CD14-positive monocyte (primary cell): ENCODE measurements at regions not wholly inside any gene's neighbourhood (a gene's known extent, or its start where the extent isn't known, plus 50 kb on each side); places are given as distances from the start of the nearest gene placed in this dataset. TPM values are rescaled to one million over a fixed set of nuclear protein-coding genes. Genes with fewer than 3 reads are reported as not detected.
"Not testable (repeated sequence)": the region's sequence is repeated elsewhere in the genome, so short reads cannot be mapped to it uniquely, and the experiment has no call there.

ENCODE experiments used
- DNase-seq, 3 donors: peaks; one replicate each; pipeline ENCODE4 v3.0.0-alpha.2; 2011 to 2022
- H2AFZ ChIP-seq: 2 replicates; pipeline ENCODE4 v1.6.0; 2012; ENCODE audit warnings: mild to moderate bottlenecking, low read depth, low read length, inconsistent platforms; ENCODE audit not compliant: insufficient read depth, poor library complexity, severe bottlenecking
- H3K27ac ChIP-seq, 2 donors: 1 replicate in 1 of 2; 2 replicates in 1 of 2; pipeline ENCODE4 v1.5.1; 2012 to 2013; ENCODE audit warnings: low read length in 2 of 2, control low read depth in 1 of 2, inconsistent platforms in 1 of 2, low read depth in 1 of 2, mild to moderate bottlenecking in 1 of 2
- H3K27me3 ChIP-seq, 2 donors: one replicate each; pipeline versions ENCODE4 v1.6.0 to v1.6.1; 2011 to 2013; ENCODE audit warnings: low read length in 2 of 2; ENCODE audit not compliant: control insufficient read depth in 2 of 2, insufficient read depth in 2 of 2
- H3K36me3 ChIP-seq, 2 donors: replicated peaks in 1 of 2; 1 replicate in 1 of 2; 2 replicates in 1 of 2; pipeline versions ENCODE4 v1.5.1 to v1.6.1; 2012 to 2013; ENCODE audit warnings: low read length in 2 of 2, control low read depth in 1 of 2, inconsistent platforms in 1 of 2, mild to moderate bottlenecking in 1 of 2; ENCODE audit not compliant: insufficient read depth in 2 of 2, control insufficient read depth in 1 of 2
- H3K4me1 ChIP-seq, 2 donors: 1 replicate in 1 of 2; 2 replicates in 1 of 2; pipeline versions ENCODE4 v1.5.1 to v1.6.1; 2012 to 2013; ENCODE audit warnings: low read length in 2 of 2, control low read depth in 1 of 2, inconsistent platforms in 1 of 2, mild to moderate bottlenecking in 1 of 2, moderate library complexity in 1 of 2; ENCODE audit not compliant: insufficient read depth in 2 of 2, control insufficient read depth in 1 of 2
- H3K4me2 ChIP-seq: replicated peaks from 2 replicates; pipeline ENCODE3; 2012; ENCODE audit warnings: low read length, moderate library complexity, mild to moderate bottlenecking; ENCODE audit not compliant: poor library complexity, severe bottlenecking; ENCODE audit errors: extremely low read depth
- H3K4me3 ChIP-seq, 3 experiments: fragments of 200-600 bp in 1 of 3; sonication (generic) in 1 of 3; replicated peaks in 1 of 3; 1 replicate in 2 of 3; 2 replicates in 1 of 3; pipeline ENCODE4 v1.5.1; 2011 to 2013; ENCODE audit warnings: low read length in 3 of 3, mild to moderate bottlenecking in 3 of 3, control low read depth in 2 of 3, low read depth in 2 of 3, inconsistent platforms in 1 of 3, moderate library complexity in 1 of 3
- H3K79me2 ChIP-seq: 2 replicates; pipeline ENCODE4 v1.6.0; 2012; ENCODE audit warnings: mild to moderate bottlenecking, control low read depth, inconsistent platforms, low read length, moderate library complexity; ENCODE audit not compliant: insufficient read depth
- H3K9ac ChIP-seq: 2 replicates; pipeline ENCODE4 v1.6.0; 2017; ENCODE audit warnings: low read length, mild to moderate bottlenecking; ENCODE audit not compliant: insufficient read depth, poor library complexity, severe bottlenecking
- H3K9me3 ChIP-seq, 2 donors: replicated peaks in 1 of 2; 1 replicate in 1 of 2; 2 replicates in 1 of 2; pipeline versions ENCODE4 v1.5.1 to v1.6.1; 2012 to 2013; ENCODE audit warnings: low read length in 2 of 2, control low read depth in 1 of 2; ENCODE audit not compliant: control insufficient read depth in 1 of 2, insufficient read depth in 1 of 2
- H4K20me1 ChIP-seq: 2 replicates; pipeline ENCODE4 v1.6.0; 2012; ENCODE audit warnings: mild to moderate bottlenecking, low read length, control low read depth, moderate library complexity; ENCODE audit not compliant: insufficient read depth
- H3K27ac Mint-ChIP-seq, 7 donors: one replicate each; pipeline ENCODE4 v1.8.0; 2020; ENCODE audit warnings: mild to moderate bottlenecking in 7 of 7, mixed read lengths in 7 of 7, moderate library complexity in 6 of 7, inconsistent platforms in 2 of 7
- H3K27me3 Mint-ChIP-seq, 3 donors: one replicate each; pipeline ENCODE4 v1.8.0; 2021 to 2022; ENCODE audit warnings: low read depth in 3 of 3, mild to moderate bottlenecking in 3 of 3, mixed read lengths in 3 of 3, moderate library complexity in 3 of 3, inconsistent platforms in 1 of 3
- H3K36me3 Mint-ChIP-seq, 2 donors: one replicate each; pipeline ENCODE4 v1.8.0; 2020; ENCODE audit warnings: mixed read lengths in 2 of 2, inconsistent platforms in 1 of 2, mild to moderate bottlenecking in 1 of 2
- H3K4me1 Mint-ChIP-seq: one replicate; pipeline ENCODE4 v1.8.0; 2020; ENCODE audit warnings: mild to moderate bottlenecking, mixed read lengths
- H3K4me3 Mint-ChIP-seq, 2 donors: one replicate each; pipeline ENCODE4 v1.8.0; 2020; ENCODE audit warnings: mild to moderate bottlenecking in 2 of 2, mixed read lengths in 2 of 2, moderate library complexity in 1 of 2
- H3K9me3 Mint-ChIP-seq, 7 donors: one replicate each; pipeline ENCODE4 v1.8.0; 2020 to 2022; ENCODE audit warnings: mixed read lengths in 7 of 7, mild to moderate bottlenecking in 6 of 7, moderate library complexity in 6 of 7, inconsistent platforms in 2 of 7
- WGBS: methylation state at CpG from one replicate; pipeline ENCODE4 v1.1.5; 2013; ENCODE audit warnings: missing lambda C conversion rate; ENCODE audit not compliant: insufficient coverage; 5-methylcytosine and 5-hydroxymethylcytosine counted together
- intact Hi-C, 2 donors: fragments of 100-400 bp; cut with micrococcal nuclease; formaldehyde crosslinking; loops; one replicate each; pipeline versions ENCODE4 v1.15.0 to v1.15.1; 2023
- small RNA-seq: library from RNA; depleted of rRNA; stranded (forward); fragments of <200 nt; gene quantifications from one replicate; pipeline ENCODE3, GENCODE V24; 2012; ENCODE audit warnings: low read depth; ENCODE audit not compliant: insufficient read length

DNA sequence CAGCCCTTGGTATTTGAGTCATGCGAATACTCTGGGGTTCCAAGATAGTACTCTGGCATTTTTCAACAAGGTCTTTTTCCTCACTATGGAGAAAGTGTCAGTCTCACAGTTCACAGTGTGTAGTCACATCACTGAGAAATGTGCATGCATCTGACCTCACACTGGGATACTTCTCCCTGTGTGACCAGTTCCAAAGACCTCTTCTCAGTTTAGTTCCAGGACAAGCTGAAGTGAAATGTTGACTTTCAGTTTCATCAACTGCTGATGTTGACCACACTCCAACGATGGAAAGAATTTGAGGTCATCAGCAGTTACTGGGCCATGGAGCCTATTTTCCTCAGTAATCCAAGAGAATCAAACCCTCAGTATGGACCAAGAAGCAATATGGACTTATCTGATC, 55.1 kb upstream of the SOX11 start:
- intact Hi-C loops, H3K9ac ChIP-seq, H4K20me1 ChIP-seq, H3K36me3 Mint-ChIP-seq, H3K27me3 Mint-ChIP-seq, H3K27me3 ChIP-seq, H3K79me2 ChIP-seq, H3K27ac ChIP-seq, H3K9me3 ChIP-seq, H3K4me3 ChIP-seq, H2AFZ ChIP-seq, H3K4me1 Mint-ChIP-seq, H3K27ac Mint-ChIP-seq, DNase-seq, H3K36me3 ChIP-seq, H3K4me3 Mint-ChIP-seq, H3K4me2 ChIP-seq, H3K4me1 ChIP-seq, H3K9me3 Mint-ChIP-seq: not testable (repeated sequence)
- WGBS = no CpG with 5 or more reads among the region's 2 CpGs

Small RNA genes lying in the stretch of these regions (small RNA-seq; reads per million reads assigned to genes)
- gene RF00322 (not detected), gene RNU6-649P (not detected)
